CD4-positive, alpha-beta T cell (primary cell): ENCODE measurements at regions not wholly inside any gene's neighbourhood (a gene's known extent, or its start where the extent isn't known, plus 50 kb on each side); places are given as distances from the start of the nearest gene placed in this dataset.

Experiments
- ATAC-seq: fragments of 200-7000 bp; cut with Tn5 transposase; one replicate; pipeline ENCODE4 v1.10.0; 2022; ENCODE audit warnings: mild to moderate bottlenecking; ENCODE audit not compliant: poor library complexity
- CTCF ChIA-PET: fragments of 350-600 bp; sonication (Branson Sonifier 250); formaldehyde crosslinking; loops from one replicate; lab custom pipeline; 2021; ENCODE audit warnings: antibody characterized with exemption, inconsistent platforms; lab: Charles Lee
- POLR2A ChIA-PET: fragments of 350-600 bp; sonication (Branson Sonifier 250); formaldehyde crosslinking; loops from one replicate; lab custom pipeline; 2021; ENCODE audit warnings: antibody characterized with exemption, inconsistent platforms; lab: Charles Lee
- DNase-seq, 14 experiments: peaks; one replicate each; pipeline ENCODE4 v3.0.0-alpha.2; 2013 to 2020; ENCODE audit warnings: mixed read lengths in 2 of 14
- H3K27ac ChIP-seq, 2 donors: one replicate each; pipeline versions ENCODE4 v1.5.1 to v1.7.0; 2013; ENCODE audit warnings: low read length in 2 of 2, low read depth in 1 of 2, mild to moderate bottlenecking in 1 of 2
- H3K27me3 ChIP-seq, 2 experiments: 1 replicate in 1 of 2; 2 replicates in 1 of 2; pipeline versions ENCODE4 v1.6.1 to v1.7.0; 2013; ENCODE audit warnings: low read length in 2 of 2, control low read depth in 1 of 2, mild to moderate bottlenecking in 1 of 2, moderate library complexity in 1 of 2; ENCODE audit not compliant: insufficient read depth in 2 of 2, control insufficient read depth in 1 of 2
- H3K36me3 ChIP-seq: one replicate; pipeline ENCODE4 v1.6.1; 2013; ENCODE audit warnings: low read length, control low read depth; ENCODE audit not compliant: insufficient read depth
- H3K4me1 ChIP-seq: one replicate; pipeline ENCODE4 v1.6.1; 2013; ENCODE audit warnings: low read length, control low read depth; ENCODE audit not compliant: insufficient read depth
- H3K4me3 ChIP-seq: one replicate; pipeline ENCODE4 v1.5.1; 2013; ENCODE audit warnings: mild to moderate bottlenecking, low read length, moderate library complexity
- H3K9me3 ChIP-seq, 2 experiments: 1 replicate in 1 of 2; 2 replicates in 1 of 2; pipeline versions ENCODE4 v1.6.1 to v1.7.0; 2013; ENCODE audit warnings: low read length in 2 of 2, mild to moderate bottlenecking in 2 of 2, control low read depth in 1 of 2, moderate library complexity in 1 of 2; ENCODE audit not compliant: control insufficient read depth in 1 of 2, insufficient read depth in 1 of 2
- H3K27ac Mint-ChIP-seq: one replicate; pipeline ENCODE4 v1.8.0; 2020; ENCODE audit warnings: mixed read lengths
- H3K27me3 Mint-ChIP-seq: one replicate; pipeline ENCODE4 v1.8.0; 2021; ENCODE audit warnings: mixed read lengths
- H3K36me3 Mint-ChIP-seq: one replicate; pipeline ENCODE4 v1.8.0; 2021; ENCODE audit warnings: low read depth, mixed read lengths
- H3K4me1 Mint-ChIP-seq: one replicate; pipeline ENCODE4 v1.8.0; 2021; ENCODE audit warnings: low read depth, mixed read lengths
- H3K4me3 Mint-ChIP-seq: one replicate; pipeline ENCODE4 v1.8.0; 2020; ENCODE audit warnings: mild to moderate bottlenecking, mixed read lengths
- H3K9me3 Mint-ChIP-seq: one replicate; pipeline ENCODE4 v1.8.0; 2020; ENCODE audit warnings: mixed read lengths
- intact Hi-C, 2 experiments: fragments of 100-400 bp; cut with DNase I in 1 of 2; cut with micrococcal nuclease in 1 of 2; formaldehyde crosslinking; loops; one replicate each; pipeline versions ENCODE4 v1.15.1 to v1.9.0; 2023 to 2025; cut with DNase I, micrococcal nuclease
- TF ChIP-seq, protein P1 (sequence below): fragments of 200-600 bp; IDR thresholded peaks from one replicate; pipeline ENCODE4 v1.8.0; 2022; ENCODE audit warnings: antibody characterized with exemption, mild to moderate bottlenecking

DNA sequence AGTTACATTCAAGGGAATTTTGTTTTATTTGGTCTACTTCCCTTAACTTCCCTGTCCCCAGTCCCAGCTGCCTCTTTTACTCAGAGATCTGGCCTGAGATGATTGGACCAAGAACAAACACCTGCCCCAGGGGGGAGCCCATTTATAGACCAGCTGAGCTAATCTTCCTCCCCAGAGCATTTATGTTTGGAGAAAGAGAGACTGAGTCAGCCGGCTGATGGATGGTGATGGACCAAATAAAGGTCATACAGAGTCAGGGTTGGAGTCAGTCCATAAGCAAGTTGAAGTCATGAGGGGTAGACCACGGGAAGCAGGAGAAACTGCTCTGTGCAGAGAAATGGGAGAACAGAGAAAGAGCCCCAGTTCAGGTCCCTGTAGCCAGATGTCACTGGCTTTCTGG, 77.7 kb downstream of the TMEM174 start:
- Histone ChIP-seq H3K36me3 (no peaks in the 10 kb centered on the region), H3K4me3 (no peak overlapping the region), H3K4me1 (no peaks in the 10 kb centered on the region), H3K27ac (no peak overlapping the region), H3K9me3 (peaks cover 0 to 4% of the 10 kb centered on the region in 2 experiments), H3K27me3 (peaks cover 27 to 35% of the 10 kb centered on the region in 2 experiments)
- no peaks in the 10 kb centered on the region for H3K9me3 Mint-ChIP-seq
- DNase-seq: no peak
- no peaks in the 10 kb centered on the region for H3K36me3 Mint-ChIP-seq
- intact Hi-C loops: no loop called here
- peaks cover 95% of the 10 kb centered on the region for H3K27me3 Mint-ChIP-seq
- ChIA-PET CTCF (no interaction called here), POLR2A (no interaction called here)
- H3K4me1 Mint-ChIP-seq: no peaks in the 10 kb centered on the region
- H3K4me3 Mint-ChIP-seq: no peak overlapping the region
- no peak for ATAC-seq
- H3K27ac Mint-ChIP-seq: no peak overlapping the region
- TF ChIP-seq, protein P1, sequence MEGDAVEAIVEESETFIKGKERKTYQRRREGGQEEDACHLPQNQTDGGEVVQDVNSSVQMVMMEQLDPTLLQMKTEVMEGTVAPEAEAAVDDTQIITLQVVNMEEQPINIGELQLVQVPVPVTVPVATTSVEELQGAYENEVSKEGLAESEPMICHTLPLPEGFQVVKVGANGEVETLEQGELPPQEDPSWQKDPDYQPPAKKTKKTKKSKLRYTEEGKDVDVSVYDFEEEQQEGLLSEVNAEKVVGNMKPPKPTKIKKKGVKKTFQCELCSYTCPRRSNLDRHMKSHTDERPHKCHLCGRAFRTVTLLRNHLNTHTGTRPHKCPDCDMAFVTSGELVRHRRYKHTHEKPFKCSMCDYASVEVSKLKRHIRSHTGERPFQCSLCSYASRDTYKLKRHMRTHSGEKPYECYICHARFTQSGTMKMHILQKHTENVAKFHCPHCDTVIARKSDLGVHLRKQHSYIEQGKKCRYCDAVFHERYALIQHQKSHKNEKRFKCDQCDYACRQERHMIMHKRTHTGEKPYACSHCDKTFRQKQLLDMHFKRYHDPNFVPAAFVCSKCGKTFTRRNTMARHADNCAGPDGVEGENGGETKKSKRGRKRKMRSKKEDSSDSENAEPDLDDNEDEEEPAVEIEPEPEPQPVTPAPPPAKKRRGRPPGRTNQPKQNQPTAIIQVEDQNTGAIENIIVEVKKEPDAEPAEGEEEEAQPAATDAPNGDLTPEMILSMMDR: no peak

DNA sequence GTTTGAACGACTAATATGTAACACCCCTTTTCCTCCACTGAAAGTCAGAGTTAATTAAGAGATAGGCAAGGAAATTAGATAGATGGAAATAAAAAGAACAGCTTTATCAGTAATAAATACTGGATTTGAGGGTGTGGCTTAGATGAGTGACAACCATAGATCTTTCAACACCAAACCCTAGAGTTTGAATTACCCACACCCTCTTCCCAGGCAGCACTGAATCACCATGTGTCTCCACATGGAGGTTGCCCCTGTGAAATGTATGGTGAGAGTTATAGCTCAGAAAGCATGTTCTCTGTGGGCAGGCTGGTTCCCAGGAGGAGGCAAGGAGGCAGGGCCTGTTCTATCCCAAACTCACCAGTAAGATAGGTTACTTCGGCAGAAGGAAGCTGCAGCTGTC, 69.7 kb downstream of the TMEM174 start:
- H3K36me3 Mint-ChIP-seq: no peaks in the 10 kb centered on the region
- ChIA-PET CTCF (no interaction called here), POLR2A (no interaction called here)
- peaks cover 42% of the 10 kb centered on the region for H3K27me3 Mint-ChIP-seq
- peaks cover 24 to 28% of the 10 kb centered on the region in 2 experiments for H3K27me3 ChIP-seq
- no peaks in the 10 kb centered on the region for H3K36me3 ChIP-seq
- no peak overlapping the region for H3K27ac ChIP-seq
- peaks cover 0 to 4% of the 10 kb centered on the region in 2 experiments for H3K9me3 ChIP-seq
- no peaks in the 10 kb centered on the region for H3K4me1 ChIP-seq
- no peaks in the 10 kb centered on the region for H3K9me3 Mint-ChIP-seq
- DNase-seq (no peak), ATAC-seq (no peak)
- TF ChIP-seq, protein P1: no peak
- H3K4me1 Mint-ChIP-seq: no peaks in the 10 kb centered on the region
- intact Hi-C loops: no loop called here
- H3K27ac Mint-ChIP-seq: no peak overlapping the region
- no peak overlapping the region for H3K4me3 ChIP-seq
- H3K4me3 Mint-ChIP-seq: no peak overlapping the region

DNA sequence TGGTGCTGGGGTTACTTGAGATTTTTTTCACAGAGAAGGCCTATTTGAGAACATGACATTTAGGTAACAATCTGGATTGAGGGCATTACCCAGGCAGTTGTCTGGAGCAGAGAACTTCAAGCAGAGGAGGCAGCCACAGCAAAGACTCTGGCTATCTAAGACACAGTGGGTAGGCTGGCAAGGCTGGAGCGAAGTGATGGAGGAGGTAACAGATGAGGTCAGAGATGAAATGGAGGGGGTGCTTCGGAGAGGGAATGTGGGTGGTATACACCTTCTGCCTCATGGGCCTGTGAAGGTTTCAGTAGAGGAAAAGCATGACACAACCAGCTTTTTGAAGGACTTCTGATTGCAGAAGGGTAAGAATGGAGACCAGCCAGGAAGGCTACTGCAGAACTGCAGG, 65.9 kb downstream of the TMEM174 start:
- no peak for ATAC-seq
- H3K4me3 Mint-ChIP-seq: no peak overlapping the region
- CTCF ChIA-PET: no interaction called here
- peaks cover 38 to 46% of the 10 kb centered on the region in 2 experiments for H3K27me3 ChIP-seq
- H3K4me1 ChIP-seq: peaks cover 4% of the 10 kb centered on the region
- H3K36me3 Mint-ChIP-seq: no peaks in the 10 kb centered on the region
- H3K27ac ChIP-seq: no peak overlapping the region
- peaks cover 0 to 5% of the 10 kb centered on the region in 2 experiments for H3K9me3 ChIP-seq
- POLR2A ChIA-PET: no interaction called here
- DNase-seq: no peak
- H3K9me3 Mint-ChIP-seq: no peaks in the 10 kb centered on the region
- intact Hi-C loops: no loop called here
- H3K27ac Mint-ChIP-seq: no peak overlapping the region
- TF ChIP-seq, protein P1: no peak
- H3K4me1 Mint-ChIP-seq: peaks cover 3% of the 10 kb centered on the region
- no peaks in the 10 kb centered on the region for H3K36me3 ChIP-seq
- no peak overlapping the region for H3K4me3 ChIP-seq
- H3K27me3 Mint-ChIP-seq: peaks cover 47% of the 10 kb centered on the region
